GM12878 (cell line): ENCODE measurements at regions not wholly inside any gene's neighbourhood (a gene's known extent, or its start where the extent isn't known, plus 50 kb on each side); places are given as distances from the start of the nearest gene placed in this dataset.

ENCODE experiments used
- ATAC-seq: fragments of 200-7000 bp; cut with Tn5 transposase; 3 replicates; pipeline ENCODE4 v1.9.1; 2020; ENCODE audit warnings: mild to moderate bottlenecking, moderate library complexity
- BruUV-seq: library from RNA; stranded (reverse); fragments of 400-500 nt; replicated peaks from 2 replicates; lab custom pipeline; 2021; lab: Mats Ljungman, UMichigan
- CTCF ChIA-PET: fragments of 300-600 bp; sonication (Branson Sonifier 250); formaldehyde crosslinking; extraction: SDS; loops from one replicate; lab custom pipeline; 2021; ENCODE audit warnings: inconsistent platforms; lab: Yijun Ruan, JAX
- POLR2A ChIA-PET: fragments of 350-600 bp; formaldehyde crosslinking; extraction: SDS; loops from one replicate; lab custom pipeline; 2021; ENCODE audit warnings: inconsistent platforms; lab: Charles Lee
- RAD21 ChIA-PET: fragments of 300-600 bp; sonication (Branson Sonifier 250); formaldehyde crosslinking; loops from one replicate; lab custom pipeline; 2023; ENCODE audit warnings: antibody characterized with exemption; ENCODE audit not compliant: unreplicated experiment; lab: Charles Lee
- SMC1A ChIA-PET: fragments of 300-600 bp; sonication (Branson Sonifier 250); formaldehyde crosslinking; loops from one replicate; lab custom pipeline; 2023; ENCODE audit not compliant: unreplicated experiment, uncharacterized antibody; lab: Charles Lee
- DNase-seq: peaks from one replicate; pipeline ENCODE4 v3.0.0-alpha.2; 2011; ENCODE audit warnings: low read depth, low spot score
- FAIRE-seq: peaks from 3 replicates; lab custom pipeline; 2011; peaks lifted over from hg19 to GRCh38; lab: Jason Lieb, UNC
- H2AFZ ChIP-seq: 2 replicates; pipeline ENCODE4 v1.6.0; 2011; ENCODE audit warnings: low read depth, low read length, control low read depth; ENCODE audit not compliant: control insufficient read depth
- H3K27ac ChIP-seq: 2 replicates; pipeline ENCODE4 v1.5.1; 2011; ENCODE audit warnings: control low read depth; ENCODE audit not compliant: control insufficient read depth, insufficient read depth
- H3K27me3 ChIP-seq, 2 experiments: replicated peaks in 1 of 2; 2 replicates each; pipeline versions ENCODE4 v1.6.0 to v1.6.1; 2011; ENCODE audit warnings: low read length in 1 of 2; ENCODE audit not compliant: control insufficient read depth in 2 of 2, insufficient read depth in 2 of 2
- H3K36me3 ChIP-seq, 2 experiments: 2 replicates each; pipeline ENCODE4 v1.5.1; 2011; ENCODE audit warnings: low read length in 1 of 2; ENCODE audit not compliant: control insufficient read depth in 2 of 2, insufficient read depth in 2 of 2
- H3K4me1 ChIP-seq: 2 replicates; pipeline ENCODE4 v1.6.1; 2011; ENCODE audit warnings: mild to moderate bottlenecking, low read length, moderate library complexity, mixed read lengths; ENCODE audit not compliant: control insufficient read depth, insufficient read depth
- H3K4me2 ChIP-seq: 2 replicates; pipeline ENCODE4 v1.6.0; 2011; ENCODE audit warnings: control low read depth; ENCODE audit not compliant: control insufficient read depth, insufficient read depth
- H3K4me3 ChIP-seq: fragments of 200-600 bp; sonication (generic); 2 replicates; pipeline ENCODE4 v1.5.1; 2016
- H3K79me2 ChIP-seq: 2 replicates; pipeline ENCODE4 v1.6.0; 2011; ENCODE audit warnings: low read length; ENCODE audit not compliant: control insufficient read depth, insufficient read depth
- H3K9ac ChIP-seq: 2 replicates; pipeline ENCODE4 v1.8.0; 2011; ENCODE audit warnings: low read length, control low read depth, mixed read lengths; ENCODE audit not compliant: control insufficient read depth, insufficient read depth
- H3K9me3 ChIP-seq: replicated peaks from 3 replicates; pipeline ENCODE4 v1.5.1; 2011; ENCODE audit warnings: mild to moderate bottlenecking, low read length; ENCODE audit not compliant: control insufficient read depth, insufficient read depth
- H4K20me1 ChIP-seq: 2 replicates; pipeline ENCODE4 v1.6.0; 2011; ENCODE audit not compliant: control insufficient read depth, insufficient read depth
- BCL11A ChIP-seq: IDR thresholded peaks from 2 replicates; pipeline ENCODE4 v1.6.1; 2011; ENCODE audit warnings: low read depth, low read length
- DPF2 ChIP-seq: fragments of 450-650 bp; IDR thresholded peaks from 2 replicates; pipeline ENCODE4 v1.6.1; 2017; ENCODE audit warnings: mild to moderate bottlenecking
- FOS ChIP-seq: IDR thresholded peaks from 3 replicates; pipeline ENCODE4 v1.6.1; 2011; ENCODE audit warnings: borderline replicate concordance; ENCODE audit not compliant: insufficient read length; ENCODE audit errors: extremely low read depth
- HDAC6 ChIP-seq: fragments of 200-600 bp; sonication (generic); IDR thresholded peaks from one replicate; pipeline ENCODE4 v1.8.0; 2017; ENCODE audit warnings: antibody characterized with exemption; ENCODE audit not compliant: unreplicated experiment
- JUND ChIP-seq: IDR thresholded peaks from 2 replicates; pipeline ENCODE4 v1.6.1; 2012; ENCODE audit warnings: low read depth, mild to moderate bottlenecking, low read length, improper control_type of control experiment, moderate library complexity
- NKRF ChIP-seq: fragments of 450-650 bp; conservative IDR thresholded peaks from 2 replicates; pipeline ENCODE4 v1.6.1; 2017; ENCODE audit warnings: mild to moderate bottlenecking, moderate library complexity
- PAX5 ChIP-seq: IDR thresholded peaks from 2 replicates; pipeline ENCODE4 v1.6.1; 2011; ENCODE audit warnings: low read depth, low read length, borderline replicate concordance
- RELA ChIP-seq: fragments of 450-650 bp; IDR thresholded peaks from 2 replicates; pipeline ENCODE4 v1.8.0; 2014; ENCODE audit warnings: borderline replicate concordance; ENCODE audit not compliant: partially characterized antibody
- RFX5 ChIP-seq: IDR thresholded peaks from 2 replicates; pipeline ENCODE4 v1.6.1; 2011; ENCODE audit warnings: low read depth, low read length, improper control_type of control experiment
- TBL1XR1 ChIP-seq: IDR thresholded peaks from 2 replicates; pipeline ENCODE4 v1.6.1; 2012; ENCODE audit warnings: low read depth, low read length, improper control_type of control experiment
- TCF7 ChIP-seq: IDR thresholded peaks from 2 replicates; pipeline ENCODE4 v1.6.1; 2014; ENCODE audit warnings: antibody characterized with exemption, borderline replicate concordance
- WRNIP1 ChIP-seq: IDR thresholded peaks from 2 replicates; pipeline ENCODE4 v1.6.1; 2011; ENCODE audit warnings: low read depth, low read length, improper control_type of control experiment, borderline replicate concordance
- ZNF24 ChIP-seq: fragments of 450-650 bp; IDR thresholded peaks from 2 replicates; pipeline ENCODE4 v1.6.1; 2017; ENCODE audit warnings: antibody characterized with exemption, mild to moderate bottlenecking
- WGBS: methylation state at CpG from one replicate; pipeline ENCODE4 v1.1.6; 2016; ENCODE audit warnings: low lambda C conversion rate; ENCODE audit not compliant: insufficient replicate concordance, insufficient coverage; ENCODE audit errors: missing lambda C conversion rate; 5-methylcytosine and 5-hydroxymethylcytosine counted together
- in situ Hi-C: fragments of 300-500 bp; cut with MboI; formaldehyde crosslinking; loops from 9 replicates; pipeline ENCODE4 v1.14.3; 2018; ENCODE audit warnings: mixed read lengths
- intact Hi-C: fragments of 100-400 bp; cut with micrococcal nuclease; formaldehyde crosslinking; loops from one replicate; pipeline ENCODE4 v1.14.2; 2022; ENCODE audit not compliant: unreplicated experiment
- TF ChIP-seq, protein P1 (sequence below): fragments of 150-350 bp; IDR thresholded peaks from 2 replicates; pipeline ENCODE4 v1.6.1; 2014; ENCODE audit warnings: mild to moderate bottlenecking, low read depth, low read length

DNA sequence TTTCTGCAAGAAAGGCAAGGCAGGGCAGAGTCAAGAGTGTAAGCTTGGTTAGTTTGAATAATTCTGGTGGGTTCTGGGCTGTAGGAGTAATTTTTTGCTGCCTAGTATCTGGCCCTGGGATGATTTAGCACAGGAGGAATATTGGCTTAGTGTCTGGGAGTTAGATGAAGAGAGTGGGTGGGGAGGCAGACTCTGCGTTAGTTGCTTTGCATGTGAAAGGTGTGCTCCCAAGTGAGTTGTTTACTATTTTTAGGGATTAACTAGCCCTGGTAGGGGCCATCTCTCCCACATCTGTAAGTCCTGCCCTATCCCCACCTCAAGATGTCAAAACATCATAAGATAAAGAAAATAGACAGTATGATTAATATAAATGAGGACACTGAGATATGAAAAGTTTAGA lies 249.7 kb downstream of the LRIG3 start:
- BruUV-seq = no TSS peak
- DNase-seq (no peak), ATAC-seq (no peak), FAIRE-seq (no peak)
- intact Hi-C loops (no loop called here), in situ Hi-C loops (no loop called here)
- CTCF ChIA-PET = no interaction called here
- Histone ChIP-seq H3K79me2 (no peaks in the 10 kb centered on the region), H3K27me3 (no peaks in the 10 kb centered on the region), H2AFZ (no peak overlapping the region), H3K9me3 (no peaks in the 10 kb centered on the region), H3K4me3 (no peak overlapping the region), H3K36me3 (no peaks in the 10 kb centered on the region), H3K9ac (no peak overlapping the region), H3K27ac (no peak overlapping the region), H3K4me2 (no peak overlapping the region), H3K4me1 (no peaks in the 10 kb centered on the region), H4K20me1 (no peaks in the 10 kb centered on the region)
- WGBS = 0% methylated on average over 1 of the region's 1 CpG
- TF ChIP-seq WRNIP1 (no peak), RFX5 (no peak), JUND (no peak), BCL11A (no peak), HDAC6 (no peak), TBL1XR1 (no peak), ZNF24 (no peak), NKRF (no peak), PAX5 (no peak), TCF7 (no peak), DPF2 (no peak), RELA (no peak), FOS (no peak)
- TF ChIP-seq, protein P1, sequence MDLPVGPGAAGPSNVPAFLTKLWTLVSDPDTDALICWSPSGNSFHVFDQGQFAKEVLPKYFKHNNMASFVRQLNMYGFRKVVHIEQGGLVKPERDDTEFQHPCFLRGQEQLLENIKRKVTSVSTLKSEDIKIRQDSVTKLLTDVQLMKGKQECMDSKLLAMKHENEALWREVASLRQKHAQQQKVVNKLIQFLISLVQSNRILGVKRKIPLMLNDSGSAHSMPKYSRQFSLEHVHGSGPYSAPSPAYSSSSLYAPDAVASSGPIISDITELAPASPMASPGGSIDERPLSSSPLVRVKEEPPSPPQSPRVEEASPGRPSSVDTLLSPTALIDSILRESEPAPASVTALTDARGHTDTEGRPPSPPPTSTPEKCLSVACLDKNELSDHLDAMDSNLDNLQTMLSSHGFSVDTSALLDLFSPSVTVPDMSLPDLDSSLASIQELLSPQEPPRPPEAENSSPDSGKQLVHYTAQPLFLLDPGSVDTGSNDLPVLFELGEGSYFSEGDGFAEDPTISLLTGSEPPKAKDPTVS = no peak
- SMC1A ChIA-PET = no interaction called here
- POLR2A ChIA-PET = no interaction called here
- RAD21 ChIA-PET = no interaction called here
